K562 (cell line): ENCODE measurements at regions not wholly inside any gene's neighbourhood (a gene's known extent, or its start where the extent isn't known, plus 50 kb on each side); places are given as distances from the start of the nearest gene placed in this dataset.

Source experiments
- ATAC-seq: fragments of 200-7000 bp; cut with Tn5 transposase; 3 replicates; pipeline ENCODE4 v1.9.1; 2020; ENCODE audit warnings: moderate library complexity
- BruUV-seq: library from RNA; stranded (reverse); fragments of 400-500 nt; replicated peaks from 2 replicates; lab custom pipeline; 2021; lab: Mats Ljungman, UMichigan
- CTCF ChIA-PET: fragments of 300-600 bp; formaldehyde crosslinking; extraction: SDS; loops from one replicate; lab custom pipeline; 2021; ENCODE audit warnings: low intra/inter-chr PET ratio; lab: Yijun Ruan, JAX
- POLR2A ChIA-PET: fragments of 300-600, 350-650 bp; sonication (Branson Sonifier 250); formaldehyde crosslinking; extraction: SDS; loops from one replicate; lab custom pipeline; 2021; ENCODE audit warnings: antibody characterized with exemption, inconsistent platforms; lab: Yijun Ruan, JAX
- DNase-seq, 4 experiments: peaks; one replicate each; pipeline versions ENCODE4 v3.0.0 to v3.0.0-alpha.2; 2011 to 2018; ENCODE audit warnings: low spot score in 3 of 4, mixed read lengths in 3 of 4; ENCODE audit errors: extremely low read depth in 1 of 4
- FAIRE-seq: peaks from 2 replicates; lab custom pipeline; 2011; peaks lifted over from hg19 to GRCh38; lab: Jason Lieb, UNC
- H2AFZ ChIP-seq: 2 replicates; pipeline ENCODE4 v1.6.0; 2011; ENCODE audit warnings: low read depth, low read length, control low read depth, inconsistent platforms
- H3K27ac ChIP-seq: fragments of 200-600 bp; 3 replicates; pipeline ENCODE4 v1.8.0; 2011; ENCODE audit warnings: low read depth, mild to moderate bottlenecking, control low read depth, inconsistent platforms, low read length, moderate library complexity, mixed read lengths; ENCODE audit errors: extremely low read depth
- H3K27me3 ChIP-seq, 2 experiments: fragments of 300-600 bp in 1 of 2; 2 replicates in 1 of 2; 3 replicates in 1 of 2; pipeline versions ENCODE4 v1.6.0 to v1.8.0; 2011; ENCODE audit warnings: inconsistent platforms in 2 of 2, low read length in 2 of 2, mild to moderate bottlenecking in 1 of 2, mixed read lengths in 1 of 2, moderate library complexity in 1 of 2; ENCODE audit not compliant: control insufficient read depth in 2 of 2, insufficient read depth in 2 of 2
- H3K36me3 ChIP-seq: fragments of 300-600 bp; 3 replicates; pipeline ENCODE4 v1.8.0; 2011; ENCODE audit warnings: mild to moderate bottlenecking, low read length, inconsistent platforms; ENCODE audit not compliant: control insufficient read depth, insufficient read depth
- H3K4me1 ChIP-seq, 2 experiments: fragments of 200-600 bp in 1 of 2; replicated peaks in 1 of 2; 2 replicates in 1 of 2; 3 replicates in 1 of 2; pipeline versions ENCODE4 v1.5.1 to v1.8.0; 2011; ENCODE audit warnings: inconsistent platforms in 2 of 2, low read length in 2 of 2, mild to moderate bottlenecking in 1 of 2, mixed read lengths in 1 of 2, moderate library complexity in 1 of 2; ENCODE audit not compliant: control insufficient read depth in 2 of 2, insufficient read depth in 2 of 2
- H3K4me2 ChIP-seq: 2 replicates; pipeline ENCODE4 v1.6.1; 2011; ENCODE audit warnings: low read length, control low read depth, inconsistent platforms, mixed read lengths; ENCODE audit not compliant: insufficient read depth
- H3K4me3 ChIP-seq: fragments of 200-600 bp; sonication (generic), shearing (Covaris generic); 2 replicates; pipeline ENCODE4 v1.5.1; 2016; ENCODE audit warnings: control low read depth, inconsistent platforms
- H3K79me2 ChIP-seq: fragments of 200-600 bp; 3 replicates; pipeline ENCODE4 v1.8.0; 2011; ENCODE audit warnings: low read length, inconsistent platforms; ENCODE audit not compliant: control insufficient read depth, insufficient read depth
- H3K9ac ChIP-seq, 2 experiments: 2 replicates each; pipeline versions ENCODE4 v1.6.0 to v1.6.1; 2011; ENCODE audit warnings: low read depth in 2 of 2, low read length in 2 of 2, control low read depth in 1 of 2, inconsistent platforms in 1 of 2, mild to moderate bottlenecking in 1 of 2, mixed read lengths in 1 of 2; ENCODE audit not compliant: insufficient read depth in 1 of 2
- H3K9me1 ChIP-seq: one replicate; pipeline ENCODE4 v1.6.0; 2011; ENCODE audit warnings: inconsistent platforms, mild to moderate bottlenecking, low read length, moderate library complexity; ENCODE audit not compliant: control insufficient read depth, insufficient read depth
- H3K9me3 ChIP-seq: replicated peaks from 2 replicates; pipeline ENCODE4 v1.5.1; 2011; ENCODE audit warnings: low read depth, low read length, inconsistent platforms; ENCODE audit not compliant: control insufficient read depth, insufficient read depth
- H4K20me1 ChIP-seq: replicated peaks from 2 replicates; pipeline ENCODE4 v1.6.1; 2011; ENCODE audit warnings: low read length, inconsistent platforms, mixed read lengths; ENCODE audit not compliant: control insufficient read depth, insufficient read depth
- ARID2 ChIP-seq: fragments of 450-650 bp; IDR thresholded peaks from 2 replicates; pipeline ENCODE4 v1.6.1; 2017; ENCODE audit warnings: antibody characterized with exemption, mild to moderate bottlenecking
- DNMT1 ChIP-seq: fragments of 450-650 bp; IDR thresholded peaks from 2 replicates; pipeline ENCODE4 v1.6.1; 2016; ENCODE audit warnings: antibody characterized with exemption, mild to moderate bottlenecking
- GTF2A2 ChIP-seq: IDR thresholded peaks from 2 replicates; pipeline ENCODE4 v1.6.1; 2016; ENCODE audit warnings: mild to moderate bottlenecking, missing genetic modification characterization, missing compliant biosample characterization
- HDAC3 ChIP-seq: fragments of 450-650 bp; IDR thresholded peaks from 2 replicates; pipeline ENCODE4 v1.6.1; 2018; ENCODE audit warnings: borderline replicate concordance, mild to moderate bottlenecking, moderate library complexity; ENCODE audit not compliant: partially characterized antibody
- HDAC8 ChIP-seq: fragments of 450-650 bp; IDR thresholded peaks from 2 replicates; pipeline ENCODE4 v1.6.1; 2016; ENCODE audit warnings: mild to moderate bottlenecking, missing genetic modification characterization, moderate library complexity, missing compliant biosample characterization
- PYGO2 ChIP-seq: fragments of 450-650 bp; IDR thresholded peaks from 2 replicates; pipeline ENCODE4 v1.6.1; 2016; ENCODE audit warnings: mild to moderate bottlenecking, missing genetic modification characterization, moderate library complexity, missing compliant biosample characterization
- RBM25 ChIP-seq: fragments of 200-400 bp; formaldehyde crosslinking; IDR thresholded peaks from 2 replicates; pipeline ENCODE4 v1.6.1; 2018; ENCODE audit warnings: low read length, low read depth, moderate library complexity; ENCODE audit not compliant: severe bottlenecking
- RHOXF2B ChIP-seq: fragments of 250-450 bp; sonication (Bioruptor Pico); conservative IDR thresholded peaks from 2 replicates; pipeline ENCODE4 v1.5.1; 2021
- STAT5A ChIP-seq: IDR thresholded peaks from 2 replicates; pipeline ENCODE4 v1.6.1; 2012; ENCODE audit warnings: low read length, inconsistent platforms, borderline replicate concordance
- TCF7L2 ChIP-seq: fragments of 150-350 bp; IDR thresholded peaks from 2 replicates; pipeline ENCODE4 v1.6.1; 2016; ENCODE audit warnings: low read depth, mild to moderate bottlenecking, low read length, moderate library complexity
- ZNF121 ChIP-seq: sonication (generic); formaldehyde crosslinking; conservative IDR thresholded peaks from 2 replicates; pipeline ENCODE4 v1.8.0; 2022; ENCODE audit warnings: missing genetic modification reagents
- ZNF79 ChIP-seq: fragments of 250-450 bp; sonication (Bioruptor Pico); IDR thresholded peaks from 2 replicates; pipeline ENCODE4 v1.4.0; 2020; ENCODE audit warnings: low read depth, mild to moderate bottlenecking, moderate library complexity
- WGBS: fragments of 100-300 bp; shearing (Covaris generic); methylation state at CpG from one replicate; pipeline ENCODE4 v1.1.6; 2016; ENCODE audit warnings: low coverage, mixed read lengths; ENCODE audit not compliant: insufficient coverage; ENCODE audit errors: missing lambda C conversion rate; 5-methylcytosine and 5-hydroxymethylcytosine counted together
- in situ Hi-C: fragments of 300-500 bp; cut with MboI; formaldehyde crosslinking; loops from 4 replicates; pipeline ENCODE4 v1.15.0; 2018; ENCODE audit warnings: inconsistent platforms, mixed read lengths
- intact Hi-C: fragments of 100-400 bp; cut with micrococcal nuclease; formaldehyde crosslinking; loops from 2 replicates; pipeline ENCODE4 v1.14.2; 2022
- TF ChIP-seq, protein P1 (sequence below): fragments of 250-450 bp; sonication (Bioruptor Pico); IDR thresholded peaks from 2 replicates; pipeline ENCODE4 v1.4.0; 2020; ENCODE audit warnings: mild to moderate bottlenecking, moderate library complexity
- TF ChIP-seq, protein P2 (sequence below): fragments of 450-650 bp; IDR thresholded peaks from 2 replicates; pipeline ENCODE4 v1.6.1; 2016; ENCODE audit warnings: antibody characterized with exemption
- TF ChIP-seq, protein P3 (sequence below): sonication (generic); formaldehyde crosslinking; IDR thresholded peaks from 2 replicates; pipeline ENCODE4 v1.8.0; 2022; ENCODE audit warnings: mild to moderate bottlenecking, missing genetic modification reagents
- TF ChIP-seq, protein P4 (sequence below): fragments of 250-450 bp; sonication (Bioruptor Pico); IDR thresholded peaks from 2 replicates; pipeline ENCODE4 v1.8.0; 2022; ENCODE audit warnings: inconsistent platforms, mild to moderate bottlenecking, moderate library complexity, borderline replicate concordance

DNA sequence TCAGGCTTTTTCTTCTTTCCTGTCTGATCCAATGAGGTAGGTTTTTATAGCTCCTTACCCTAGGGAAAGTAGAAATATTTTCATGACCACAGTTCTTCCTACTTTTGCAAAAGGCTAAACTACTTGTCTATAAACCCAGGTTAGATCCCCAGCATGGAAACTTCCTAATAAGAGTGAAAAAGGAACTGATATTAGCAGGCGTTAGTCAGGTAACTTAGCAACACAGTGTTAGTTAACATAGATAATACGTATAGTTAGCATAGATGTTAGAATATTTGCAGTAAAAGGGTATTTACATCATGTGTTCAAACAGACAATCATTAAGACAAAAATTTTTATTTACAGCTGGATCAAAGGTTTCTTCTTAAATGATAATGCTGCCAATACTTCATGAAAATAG is 162.9 kb upstream of the DAB2 start:
- FAIRE-seq (no peak), DNase-seq (no peak), ATAC-seq (no peak)
- no peak overlapping the region for H3K27ac ChIP-seq
- H3K4me1 ChIP-seq, result no peaks in the 10 kb centered on the region
- H2AFZ ChIP-seq, result no peak overlapping the region
- in situ Hi-C loops (loop anchor here (25.0 kb wide), 1 partner anchor 1300 kb away; no protein-coding TSS in a partner anchor), intact Hi-C loops (no loop called here)
- H4K20me1 ChIP-seq, result no peaks in the 10 kb centered on the region
- no peaks in the 10 kb centered on the region for H3K36me3 ChIP-seq
- H3K9me3 ChIP-seq, result no peaks in the 10 kb centered on the region
- H3K79me2 ChIP-seq, result no peaks in the 10 kb centered on the region
- WGBS, result 0% methylated on average over 2 of the region's 2 CpGs
- H3K9me1 ChIP-seq, result no peaks in the 10 kb centered on the region
- POLR2A ChIA-PET, result no interaction called here
- no TSS peak for BruUV-seq
- no peak overlapping the region for H3K4me2 ChIP-seq
- TF ChIP-seq, protein P1, sequence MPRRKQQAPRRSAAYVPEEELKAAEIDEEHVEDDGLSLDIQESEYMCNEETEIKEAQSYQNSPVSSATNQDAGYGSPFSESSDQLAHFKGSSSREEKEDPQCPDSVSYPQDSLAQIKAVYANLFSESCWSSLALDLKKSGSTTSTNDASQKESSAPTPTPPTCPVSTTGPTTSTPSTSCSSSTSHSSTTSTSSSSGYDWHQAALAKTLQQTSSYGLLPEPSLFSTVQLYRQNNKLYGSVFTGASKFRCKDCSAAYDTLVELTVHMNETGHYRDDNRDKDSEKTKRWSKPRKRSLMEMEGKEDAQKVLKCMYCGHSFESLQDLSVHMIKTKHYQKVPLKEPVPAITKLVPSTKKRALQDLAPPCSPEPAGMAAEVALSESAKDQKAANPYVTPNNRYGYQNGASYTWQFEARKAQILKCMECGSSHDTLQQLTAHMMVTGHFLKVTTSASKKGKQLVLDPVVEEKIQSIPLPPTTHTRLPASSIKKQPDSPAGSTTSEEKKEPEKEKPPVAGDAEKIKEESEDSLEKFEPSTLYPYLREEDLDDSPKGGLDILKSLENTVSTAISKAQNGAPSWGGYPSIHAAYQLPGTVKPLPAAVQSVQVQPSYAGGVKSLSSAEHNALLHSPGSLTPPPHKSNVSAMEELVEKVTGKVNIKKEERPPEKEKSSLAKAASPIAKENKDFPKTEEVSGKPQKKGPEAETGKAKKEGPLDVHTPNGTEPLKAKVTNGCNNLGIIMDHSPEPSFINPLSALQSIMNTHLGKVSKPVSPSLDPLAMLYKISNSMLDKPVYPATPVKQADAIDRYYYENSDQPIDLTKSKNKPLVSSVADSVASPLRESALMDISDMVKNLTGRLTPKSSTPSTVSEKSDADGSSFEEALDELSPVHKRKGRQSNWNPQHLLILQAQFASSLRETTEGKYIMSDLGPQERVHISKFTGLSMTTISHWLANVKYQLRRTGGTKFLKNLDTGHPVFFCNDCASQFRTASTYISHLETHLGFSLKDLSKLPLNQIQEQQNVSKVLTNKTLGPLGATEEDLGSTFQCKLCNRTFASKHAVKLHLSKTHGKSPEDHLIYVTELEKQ, result no peak
- TF ChIP-seq ZNF79 (CRISPR knock-in tag) (no peak), ZNF121 (no peak), STAT5A (no peak), HDAC3 (no peak), ARID2 (no peak), HDAC8 (no peak), DNMT1 (no peak), RHOXF2B (CRISPR knock-in tag) (no peak), RBM25 (no peak), TCF7L2 (no peak), GTF2A2 (tag) (no peak), PYGO2 (tag) (no peak)
- TF ChIP-seq, protein P2, sequence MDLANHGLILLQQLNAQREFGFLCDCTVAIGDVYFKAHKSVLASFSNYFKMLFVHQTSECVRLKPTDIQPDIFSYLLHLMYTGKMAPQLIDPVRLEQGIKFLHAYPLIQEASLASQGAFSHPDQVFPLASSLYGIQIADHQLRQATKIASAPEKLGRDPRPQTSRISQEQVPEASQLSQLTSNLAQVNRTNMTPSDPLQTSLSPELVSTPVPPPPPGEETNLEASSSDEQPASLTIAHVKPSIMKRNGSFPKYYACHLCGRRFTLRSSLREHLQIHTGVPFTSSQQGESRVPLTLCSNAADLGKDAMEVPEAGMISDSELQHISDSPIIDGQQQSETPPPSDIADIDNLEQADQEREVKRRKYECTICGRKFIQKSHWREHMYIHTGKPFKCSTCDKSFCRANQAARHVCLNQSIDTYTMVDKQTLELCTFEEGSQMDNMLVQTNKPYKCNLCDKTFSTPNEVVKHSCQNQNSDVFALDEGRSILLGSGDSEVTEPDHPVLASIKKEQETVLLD, result no peak
- TF ChIP-seq, protein P3, sequence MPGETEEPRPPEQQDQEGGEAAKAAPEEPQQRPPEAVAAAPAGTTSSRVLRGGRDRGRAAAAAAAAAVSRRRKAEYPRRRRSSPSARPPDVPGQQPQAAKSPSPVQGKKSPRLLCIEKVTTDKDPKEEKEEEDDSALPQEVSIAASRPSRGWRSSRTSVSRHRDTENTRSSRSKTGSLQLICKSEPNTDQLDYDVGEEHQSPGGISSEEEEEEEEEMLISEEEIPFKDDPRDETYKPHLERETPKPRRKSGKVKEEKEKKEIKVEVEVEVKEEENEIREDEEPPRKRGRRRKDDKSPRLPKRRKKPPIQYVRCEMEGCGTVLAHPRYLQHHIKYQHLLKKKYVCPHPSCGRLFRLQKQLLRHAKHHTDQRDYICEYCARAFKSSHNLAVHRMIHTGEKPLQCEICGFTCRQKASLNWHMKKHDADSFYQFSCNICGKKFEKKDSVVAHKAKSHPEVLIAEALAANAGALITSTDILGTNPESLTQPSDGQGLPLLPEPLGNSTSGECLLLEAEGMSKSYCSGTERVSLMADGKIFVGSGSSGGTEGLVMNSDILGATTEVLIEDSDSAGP (CRISPR knock-in tag), result no peak
- TF ChIP-seq, protein P4, sequence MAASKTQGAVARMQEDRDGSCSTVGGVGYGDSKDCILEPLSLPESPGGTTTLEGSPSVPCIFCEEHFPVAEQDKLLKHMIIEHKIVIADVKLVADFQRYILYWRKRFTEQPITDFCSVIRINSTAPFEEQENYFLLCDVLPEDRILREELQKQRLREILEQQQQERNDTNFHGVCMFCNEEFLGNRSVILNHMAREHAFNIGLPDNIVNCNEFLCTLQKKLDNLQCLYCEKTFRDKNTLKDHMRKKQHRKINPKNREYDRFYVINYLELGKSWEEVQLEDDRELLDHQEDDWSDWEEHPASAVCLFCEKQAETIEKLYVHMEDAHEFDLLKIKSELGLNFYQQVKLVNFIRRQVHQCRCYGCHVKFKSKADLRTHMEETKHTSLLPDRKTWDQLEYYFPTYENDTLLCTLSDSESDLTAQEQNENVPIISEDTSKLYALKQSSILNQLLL (CRISPR knock-in tag), result no peak
- CTCF ChIA-PET, result no interaction called here
- H3K9ac ChIP-seq, result no peak overlapping the region
- no peak overlapping the region for H3K4me3 ChIP-seq
- peaks cover 0 to 7% of the 10 kb centered on the region in 2 experiments; a peak in 2 of 5 replicates for H3K27me3 ChIP-seq
